ENCODE measurements at regions not wholly inside any gene's neighbourhood (a gene's known extent, or its start where the extent isn't known, plus 50 kb on each side); places are given as distances from the start of the nearest gene placed in this dataset.

- POLR2A ChIA-PET: no interaction called here
- Histone ChIP-seq H3K9ac (ENCODE audit: insufficient read depth, low read depth, low read length) (no peak overlapping the region), H2AFZ (ENCODE audit: low read length) (no peak overlapping the region), H3K79me2 (ENCODE audit: insufficient read depth, low read length) (no peaks in the 10 kb centered on the region), H3K4me3 (replicated peaks in 1 of 3; ENCODE audit: insufficient read depth in 1 of 3, low read depth in 2 of 3, low read length in 3 of 3) (no peak overlapping the region), H3K36me3 (replicated peaks in 1 of 2; ENCODE audit: control insufficient read depth in 1 of 2, insufficient read depth in 2 of 2, low read length in 2 of 2) (no peaks in the 10 kb centered on the region), H4K20me1 (ENCODE audit: insufficient read depth, low read length) (peaks cover 9% of the 10 kb centered on the region; the same call in 1 of the 2 replicates), H3K4me2 (ENCODE audit: low read depth, low read length) (no peak overlapping the region), H3K27ac (ENCODE audit: extremely low read length, insufficient read depth, low read length) (no peak overlapping the region), H3K27me3 (ENCODE audit: control insufficient read depth in 1 of 2, insufficient read depth in 2 of 2, low read length in 2 of 2) (peaks cover 13 to 83% of the 10 kb centered on the region in 2 experiments; a peak in 4 of 5 replicates), H3K9me3 (ENCODE audit: low read length) (no peaks in the 10 kb centered on the region), H3K4me1 (ENCODE audit: insufficient read depth, low read length) (0 out of 2 replicates have a peak, but pooled peaks cover 5% of the 10 kb centered on the region)
- FAIRE-seq (no peak), ATAC-seq (no peak), DNase-seq (ENCODE audit: low spot score) (no peak)
- 0% methylated on average over 1 of the region's 10 CpGs for WGBS (ENCODE audit: low lambda C conversion rate)
- no peak for TF ChIP-seq PHF20 (CRISPR knock-in tag; IDR thresholded peaks at IDR 0.05)
- no peak for TF ChIP-seq SIX4 (CRISPR knock-in tag; IDR thresholded peaks at IDR 0.05)
- no peak for TF ChIP-seq POLR2G (IDR thresholded peaks at IDR 0.05; ENCODE audit: low read depth, low read length)
- TF ChIP-seq YY1 (IDR thresholded peaks at IDR 0.05; ENCODE audit: insufficient read depth, insufficient replicate concordance, low read depth, low read length): no peak
- no peak for TF ChIP-seq TBL1XR1 (IDR thresholded peaks at IDR 0.05; ENCODE audit: borderline replicate concordance, low read length, partially characterized antibody)
- no peak for TF ChIP-seq REL (CRISPR knock-in tag; conservative IDR thresholded peaks at IDR 0.05)
- TF ChIP-seq THAP8 (CRISPR knock-in tag; IDR thresholded peaks at IDR 0.05; ENCODE audit: borderline replicate concordance): no peak
- no peak for TF ChIP-seq AKAP8 (CRISPR knock-in tag; IDR thresholded peaks at IDR 0.05)
- TF ChIP-seq THAP7 (CRISPR knock-in tag; IDR thresholded peaks at IDR 0.05): no peak
- TF ChIP-seq GLMP (CRISPR knock-in tag; IDR thresholded peaks at IDR 0.05; ENCODE audit: borderline replicate concordance): no peak
- TF ChIP-seq RFXAP (CRISPR knock-in tag; IDR thresholded peaks at IDR 0.05; ENCODE audit: borderline replicate concordance): no peak
- no peak for TF ChIP-seq ZNF225 (CRISPR knock-in tag; IDR thresholded peaks at IDR 0.05)
- no peak for TF ChIP-seq ZFP37 (CRISPR knock-in tag; IDR thresholded peaks at IDR 0.05; ENCODE audit: borderline replicate concordance)
- in situ Hi-C loops (cut with HindIII; ENCODE audit: extremely low pct_ligation_motif_present, low pct_unique_long_range_greater_than_20kb) (no loop called here), intact Hi-C loops (cut with micrococcal nuclease; ENCODE audit: unreplicated experiment) (no loop called here)
- BruUV-seq (replicated peaks): no TSS peak
- CTCF ChIA-PET (ENCODE audit: low intra/inter-chr PET ratio, low total read pairs): no interaction called here
Measured at GRCh38 chr22:49636214-49636613, 191.5 kb downstream of the BRD1 start.

Measured in HepG2 (cell line).